Central memory CD8-positive, alpha-beta T cell (primary cell): ENCODE measurements at regions not wholly inside any gene's neighbourhood (a gene's known extent, or its start where the extent isn't known, plus 50 kb on each side); places are given as distances from the start of the nearest gene placed in this dataset.

Experiments
- ATAC-seq: fragments of 150-1000 bp; cut with Tn5 transposase; replicated peaks from 2 replicates; pipeline ENCODE4 v1.10.0; 2022; ENCODE audit warnings: mild to moderate bottlenecking, moderate FRiP score, moderate number of reproducible peaks; ENCODE audit not compliant: poor library complexity, severe bottlenecking; ENCODE audit errors: extremely low read depth
- DNase-seq, 2 donors: peaks; one replicate each; pipeline ENCODE4 v3.0.0; 2021; ENCODE audit warnings: low spot score in 2 of 2
- H3K27ac Mint-ChIP-seq: one replicate; pipeline ENCODE4 v1.8.0; 2022; ENCODE audit warnings: low read depth, mild to moderate bottlenecking, moderate library complexity, mixed read lengths
- H3K27me3 Mint-ChIP-seq: one replicate; pipeline ENCODE4 v1.8.0; 2022; ENCODE audit warnings: mixed read lengths
- H3K36me3 Mint-ChIP-seq: one replicate; pipeline ENCODE4 v1.8.0; 2022; ENCODE audit warnings: mild to moderate bottlenecking, moderate library complexity, mixed read lengths; ENCODE audit not compliant: insufficient read depth
- H3K4me1 Mint-ChIP-seq: one replicate; pipeline ENCODE4 v1.8.0; 2022; ENCODE audit warnings: mixed read lengths
- H3K4me3 Mint-ChIP-seq: one replicate; pipeline ENCODE4 v1.8.0; 2022; ENCODE audit warnings: mild to moderate bottlenecking, moderate library complexity, mixed read lengths
- H3K9me3 Mint-ChIP-seq: one replicate; pipeline ENCODE4 v1.8.0; 2022; ENCODE audit warnings: mixed read lengths

GRCh38 chr12:84696908-84697540 lies 215.6 kb downstream of the SLC6A15 start:
- ATAC-seq, result no peak
- H3K9me3 Mint-ChIP-seq, result peaks cover 6% of the 10 kb centered on the region
- H3K4me3 Mint-ChIP-seq, result no peak overlapping the region
- H3K4me1 Mint-ChIP-seq, result no peaks in the 10 kb centered on the region
- no peaks in the 10 kb centered on the region for H3K27me3 Mint-ChIP-seq
- DNase-seq, result no peak
- H3K27ac Mint-ChIP-seq, result no peak overlapping the region
- H3K36me3 Mint-ChIP-seq, result no peaks in the 10 kb centered on the region

- H3K4me1 Mint-ChIP-seq, result no peaks in the 10 kb centered on the region
- H3K27me3 Mint-ChIP-seq, result no peaks in the 10 kb centered on the region
- no peaks in the 10 kb centered on the region for H3K36me3 Mint-ChIP-seq
- ATAC-seq, result no peak
- H3K9me3 Mint-ChIP-seq, result peaks cover 5% of the 10 kb centered on the region
- H3K4me3 Mint-ChIP-seq, result no peak overlapping the region
- DNase-seq, result no peak
- no peak overlapping the region for H3K27ac Mint-ChIP-seq
Measured at GRCh38 chr12:84696281-84696680, 216.3 kb downstream of the SLC6A15 start.

DNA sequence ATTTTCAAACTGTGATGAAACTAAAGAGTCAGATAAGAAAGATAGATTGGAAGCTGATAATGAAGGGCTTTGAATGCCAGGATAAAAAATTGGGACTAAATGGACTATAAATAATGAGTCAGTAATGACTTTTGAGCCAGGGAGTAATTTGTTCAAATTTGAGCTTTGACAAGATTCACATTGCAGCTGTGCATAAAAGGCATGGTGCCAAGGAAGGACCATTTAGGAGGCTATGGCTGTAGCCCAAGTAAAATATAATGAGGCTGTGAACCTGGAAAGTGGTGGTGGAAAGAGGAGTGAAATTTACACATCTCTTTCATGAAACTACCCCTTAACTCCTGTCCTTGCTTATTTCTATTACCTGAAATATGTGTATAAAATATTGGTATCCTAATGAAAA lies 218.5 kb downstream of the SLC6A15 start:
- DNase-seq, result no peak
- Mint-ChIP-seq H3K27ac (no peak overlapping the region), H3K4me1 (no peaks in the 10 kb centered on the region), H3K4me3 (no peak overlapping the region), H3K36me3 (no peaks in the 10 kb centered on the region), H3K27me3 (no peaks in the 10 kb centered on the region), H3K9me3 (peaks cover 5% of the 10 kb centered on the region)
- no peak for ATAC-seq

- no peaks in the 10 kb centered on the region for H3K4me1 Mint-ChIP-seq
- no peak overlapping the region for H3K27ac Mint-ChIP-seq
- no peaks in the 10 kb centered on the region for H3K36me3 Mint-ChIP-seq
- peaks cover 11% of the 10 kb centered on the region for H3K9me3 Mint-ChIP-seq
- ATAC-seq (no peak), DNase-seq (no peak)
- no peak overlapping the region for H3K4me3 Mint-ChIP-seq
- no peaks in the 10 kb centered on the region for H3K27me3 Mint-ChIP-seq
Measured at GRCh38 chr12:84692071-84692470, 220.5 kb downstream of the SLC6A15 start.

DNA sequence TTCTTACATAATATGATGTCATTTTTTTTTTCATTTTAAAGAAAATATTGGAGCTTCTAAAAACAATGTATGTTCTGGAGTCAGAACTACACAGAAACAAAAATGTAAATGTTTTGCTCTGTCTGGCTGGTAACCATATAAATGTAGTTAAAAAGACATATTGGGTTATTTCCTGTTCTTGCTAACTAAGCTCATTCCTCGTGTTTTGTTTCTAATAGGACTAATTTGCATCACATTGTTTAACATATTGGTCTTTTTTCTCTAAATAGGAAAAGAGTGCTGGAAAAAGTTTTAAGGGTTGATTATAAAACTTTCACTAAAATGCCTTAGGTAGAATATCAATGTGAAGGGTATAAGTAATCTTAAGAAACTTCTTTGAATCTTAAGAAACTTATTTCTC lies 221.3 kb downstream of the SLC6A15 start:
- DNase-seq (no peak), ATAC-seq (no peak)
- Mint-ChIP-seq H3K36me3 (no peaks in the 10 kb centered on the region), H3K27ac (no peak overlapping the region), H3K4me3 (no peak overlapping the region), H3K4me1 (no peaks in the 10 kb centered on the region), H3K27me3 (no peaks in the 10 kb centered on the region), H3K9me3 (peaks cover 11% of the 10 kb centered on the region)

GRCh38 chr12:84689638-84690037 lies 223.0 kb downstream of the SLC6A15 start:
- Mint-ChIP-seq H3K36me3 (no peaks in the 10 kb centered on the region), H3K4me1 (no peaks in the 10 kb centered on the region), H3K27ac (no peak overlapping the region), H3K4me3 (no peak overlapping the region), H3K27me3 (no peaks in the 10 kb centered on the region), H3K9me3 (peaks cover 13% of the 10 kb centered on the region)
- DNase-seq (no peak), ATAC-seq (no peak)

DNA sequence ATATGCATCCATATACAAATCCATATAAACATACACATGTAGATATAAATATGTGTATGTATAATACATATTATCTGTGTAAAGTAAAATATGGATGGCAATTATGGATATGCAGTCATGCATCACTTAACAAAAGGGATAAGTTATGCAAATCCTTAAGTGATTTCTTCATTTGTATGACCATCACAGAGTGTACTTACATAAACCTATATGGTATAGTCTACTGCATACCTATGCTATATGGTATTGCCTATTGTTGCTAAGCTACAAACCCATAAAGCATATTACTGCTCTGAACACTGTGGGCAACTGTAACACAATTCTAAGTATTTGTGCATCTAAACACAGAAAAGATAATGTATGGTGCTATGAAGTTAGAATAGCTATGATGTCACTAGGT lies 227.2 kb downstream of the SLC6A15 start:
- DNase-seq, result no peak
- Mint-ChIP-seq H3K4me1 (no peaks in the 10 kb centered on the region), H3K36me3 (no peaks in the 10 kb centered on the region), H3K9me3 (peaks cover 22% of the 10 kb centered on the region), H3K27ac (no peak overlapping the region), H3K4me3 (no peak overlapping the region), H3K27me3 (no peaks in the 10 kb centered on the region)
- no peak for ATAC-seq

GRCh38 chr12:84676787-84677186 lies 235.8 kb downstream of the SLC6A15 start:
- Mint-ChIP-seq H3K4me3 (no peak overlapping the region), H3K27ac (no peak overlapping the region)
- no peak for ATAC-seq

GRCh38 chr12:84661786-84662185 lies 250.8 kb downstream of the SLC6A15 start:
- no peak overlapping the region for H3K4me3 Mint-ChIP-seq
- no peaks in the 10 kb centered on the region for H3K4me1 Mint-ChIP-seq
- H3K9me3 Mint-ChIP-seq, result peaks cover 3% of the 10 kb centered on the region
- H3K27ac Mint-ChIP-seq, result no peak overlapping the region
- DNase-seq, result no peak
- ATAC-seq, result no peak
- H3K36me3 Mint-ChIP-seq, result no peaks in the 10 kb centered on the region
- no peaks in the 10 kb centered on the region for H3K27me3 Mint-ChIP-seq

More at GRCh38 chr12:84676787-84677186, 235.8 kb downstream of the SLC6A15 start:
- no peaks in the 10 kb centered on the region for H3K36me3 Mint-ChIP-seq
- H3K27me3 Mint-ChIP-seq, result no peaks in the 10 kb centered on the region
- H3K9me3 Mint-ChIP-seq, result peaks cover 24% of the 10 kb centered on the region
- no peaks in the 10 kb centered on the region for H3K4me1 Mint-ChIP-seq
- no peak for DNase-seq

GRCh38 chr12:84660139-84660538 lies 252.5 kb downstream of the SLC6A15 start:
- Mint-ChIP-seq H3K27me3 (no peaks in the 10 kb centered on the region), H3K36me3 (no peaks in the 10 kb centered on the region), H3K27ac (no peak overlapping the region), H3K4me3 (no peak overlapping the region), H3K4me1 (no peaks in the 10 kb centered on the region), H3K9me3 (peaks cover 12% of the 10 kb centered on the region)
- DNase-seq (no peak), ATAC-seq (no peak)

DNA sequence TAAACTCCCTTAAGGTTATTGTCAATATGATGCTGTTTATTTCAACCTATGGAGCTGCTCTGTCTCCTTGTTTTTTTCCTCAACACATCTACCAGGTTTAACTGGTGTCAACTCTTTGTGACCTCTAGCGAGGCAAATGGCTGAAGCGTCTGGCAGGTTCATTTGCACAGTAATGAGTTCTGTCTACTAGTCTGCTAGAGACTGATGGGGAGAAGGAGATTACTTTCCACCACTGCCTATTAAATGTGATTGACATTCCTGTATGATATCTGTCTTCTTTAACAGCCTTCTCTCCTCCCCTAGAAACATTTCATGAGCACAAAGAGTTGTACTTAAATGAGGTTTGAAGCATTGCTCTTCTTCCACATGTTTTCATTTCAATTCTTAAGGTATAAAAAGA lies 253.7 kb downstream of the SLC6A15 start:
- peaks cover 12% of the 10 kb centered on the region for H3K9me3 Mint-ChIP-seq
- H3K27me3 Mint-ChIP-seq, result no peaks in the 10 kb centered on the region
- H3K27ac Mint-ChIP-seq, result no peak overlapping the region
- ATAC-seq, result no peak
- H3K4me3 Mint-ChIP-seq, result no peak overlapping the region
- H3K4me1 Mint-ChIP-seq, result no peaks in the 10 kb centered on the region
- DNase-seq, result no peak
- H3K36me3 Mint-ChIP-seq, result no peaks in the 10 kb centered on the region

GRCh38 chr12:84656705-84657104 lies 255.9 kb downstream of the SLC6A15 start:
- no peak for ATAC-seq
- no peaks in the 10 kb centered on the region for H3K4me1 Mint-ChIP-seq
- peaks cover 12% of the 10 kb centered on the region for H3K9me3 Mint-ChIP-seq
- H3K36me3 Mint-ChIP-seq, result no peaks in the 10 kb centered on the region
- H3K4me3 Mint-ChIP-seq, result no peak overlapping the region
- no peak overlapping the region for H3K27ac Mint-ChIP-seq
- H3K27me3 Mint-ChIP-seq, result no peaks in the 10 kb centered on the region
- no peak for DNase-seq

DNA sequence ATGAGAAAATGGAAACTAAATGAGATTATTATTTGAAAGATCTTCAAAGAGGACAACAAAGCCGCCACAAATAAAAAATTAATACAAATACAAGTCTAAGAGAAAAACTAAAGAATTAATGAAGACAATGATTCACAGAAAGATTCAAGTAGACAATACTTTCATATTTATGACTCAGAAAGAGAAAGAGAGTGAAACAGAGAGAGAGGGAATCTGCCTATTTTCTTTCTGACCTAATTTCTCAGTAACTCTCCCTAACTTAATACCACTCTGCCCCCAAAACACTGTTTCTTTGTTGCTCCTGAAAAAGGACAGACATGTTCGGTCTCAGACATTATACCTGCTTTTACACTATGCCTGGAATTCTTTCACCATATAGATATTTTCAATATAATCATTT lies 259.1 kb downstream of the SLC6A15 start:
- H3K4me3 Mint-ChIP-seq, result no peak overlapping the region
- no peaks in the 10 kb centered on the region for H3K27me3 Mint-ChIP-seq
- ATAC-seq (no peak), DNase-seq (no peak)
- H3K4me1 Mint-ChIP-seq, result no peaks in the 10 kb centered on the region
- H3K9me3 Mint-ChIP-seq, result peaks cover 17% of the 10 kb centered on the region
- no peaks in the 10 kb centered on the region for H3K36me3 Mint-ChIP-seq
- no peak overlapping the region for H3K27ac Mint-ChIP-seq

- ATAC-seq, result no peak
- H3K36me3 Mint-ChIP-seq, result no peaks in the 10 kb centered on the region
- no peak for DNase-seq
- H3K9me3 Mint-ChIP-seq, result peaks cover 6% of the 10 kb centered on the region
- no peaks in the 10 kb centered on the region for H3K27me3 Mint-ChIP-seq
- no peaks in the 10 kb centered on the region for H3K4me1 Mint-ChIP-seq
- no peak overlapping the region for H3K27ac Mint-ChIP-seq
- H3K4me3 Mint-ChIP-seq, result no peak overlapping the region
Measured at GRCh38 chr12:84648425-84648824, 264.2 kb downstream of the SLC6A15 start.
